DOHH2 (cell line): ENCODE measurements at regions not wholly inside any gene's neighbourhood (a gene's known extent, or its start where the extent isn't known, plus 50 kb on each side); places are given as distances from the start of the nearest gene placed in this dataset.

Experiments used
- H3F3A ChIP-seq: fragments of 200-600 bp; sonication (generic), shearing (Covaris generic); 2 replicates; pipeline ENCODE4 v1.6.0; 2016; ENCODE audit warnings: antibody characterized with exemption, mild to moderate bottlenecking; ENCODE audit not compliant: control insufficient read depth, insufficient read depth
- H3K27ac ChIP-seq: fragments of 200-600 bp; sonication (generic); 2 replicates; pipeline ENCODE4 v1.5.1; 2014; ENCODE audit warnings: low read depth, mild to moderate bottlenecking, low read length, moderate library complexity
- H3K27me3 ChIP-seq: fragments of 200-600 bp; sonication (generic); 2 replicates; pipeline ENCODE4 v1.6.1; 2014; ENCODE audit warnings: mild to moderate bottlenecking, low read length, mixed read lengths; ENCODE audit not compliant: control insufficient read depth
- H3K36me3 ChIP-seq: fragments of 200-600 bp; sonication (generic); 2 replicates; pipeline ENCODE4 v1.6.1; 2014; ENCODE audit warnings: mild to moderate bottlenecking, low read length, moderate library complexity, mixed read lengths; ENCODE audit not compliant: control insufficient read depth
- H3K4me1 ChIP-seq: fragments of 200-600 bp; sonication (generic); 2 replicates; pipeline ENCODE4 v1.6.1; 2014; ENCODE audit warnings: mild to moderate bottlenecking, low read length, mixed read lengths; ENCODE audit not compliant: control insufficient read depth
- H3K4me2 ChIP-seq: fragments of 200-600 bp; sonication (generic); 2 replicates; pipeline ENCODE4 v1.6.0; 2014; ENCODE audit warnings: mild to moderate bottlenecking, low read length, moderate library complexity
- H3K4me3 ChIP-seq: fragments of 200-600 bp; sonication (generic); 2 replicates; pipeline ENCODE4 v1.5.1; 2014; ENCODE audit warnings: mild to moderate bottlenecking, low read length, mixed read lengths
- H3K79me2 ChIP-seq: fragments of 200-600 bp; sonication (generic); 2 replicates; pipeline ENCODE4 v1.6.1; 2014; ENCODE audit warnings: mild to moderate bottlenecking, low read length, mixed read lengths; ENCODE audit not compliant: control insufficient read depth
- H3K9me2 ChIP-seq: fragments of 200-600 bp; sonication (generic); replicated peaks from 2 replicates; pipeline ENCODE4 v1.6.1; 2014; ENCODE audit warnings: mild to moderate bottlenecking, low read length, mixed read lengths; ENCODE audit not compliant: control insufficient read depth
- H3K9me3 ChIP-seq: fragments of 200-600 bp; sonication (generic); 2 replicates; pipeline ENCODE4 v1.6.1; 2014; ENCODE audit warnings: antibody characterized with exemption, low read length, mixed read lengths; ENCODE audit not compliant: control insufficient read depth, insufficient read depth
- H4K20me1 ChIP-seq: fragments of 200-600 bp; sonication (generic); 2 replicates; pipeline ENCODE4 v1.6.0; 2014; ENCODE audit warnings: low read depth, mild to moderate bottlenecking, antibody characterized with exemption, low read length, moderate library complexity; ENCODE audit not compliant: control insufficient read depth, insufficient read depth
- EZH2phosphoT487 ChIP-seq: fragments of 200-600 bp; sonication (generic); IDR thresholded peaks from 2 replicates; pipeline ENCODE4 v1.6.1; 2017; ENCODE audit warnings: borderline replicate concordance, mild to moderate bottlenecking, antibody characterized with exemption, low read length, moderate library complexity, mixed read lengths
- TF ChIP-seq, protein P1 (sequence below): fragments of 200-600 bp; sonication (generic); IDR thresholded peaks from one replicate; pipeline ENCODE4 v1.5.1; 2014; ENCODE audit warnings: antibody characterized with exemption, mild to moderate bottlenecking, low read depth, low read length; ENCODE audit not compliant: poor library complexity, severe bottlenecking

GRCh38 chr4:52250154-52250553 lies 199.1 kb downstream of the SPATA18 start:
- Histone ChIP-seq H3K36me3 (peaks cover 25% of the 10 kb centered on the region), H4K20me1 (no peaks in the 10 kb centered on the region), H3K79me2 (no peaks in the 10 kb centered on the region), H3K9me3 (peaks cover 38% of the 10 kb centered on the region), H3K27ac (peak overlapping the region; percentile 74), H3K27me3 (no peaks in the 10 kb centered on the region), H3K9me2 (no peaks in the 10 kb centered on the region), H3K4me2 (peak overlapping the region; percentile 58), H3K4me1 (peaks cover 65% of the 10 kb centered on the region), H3F3A (peaks cover 8% of the 10 kb centered on the region), H3K4me3 (peak overlapping the region; percentile 52)
- TF ChIP-seq, protein P1, sequence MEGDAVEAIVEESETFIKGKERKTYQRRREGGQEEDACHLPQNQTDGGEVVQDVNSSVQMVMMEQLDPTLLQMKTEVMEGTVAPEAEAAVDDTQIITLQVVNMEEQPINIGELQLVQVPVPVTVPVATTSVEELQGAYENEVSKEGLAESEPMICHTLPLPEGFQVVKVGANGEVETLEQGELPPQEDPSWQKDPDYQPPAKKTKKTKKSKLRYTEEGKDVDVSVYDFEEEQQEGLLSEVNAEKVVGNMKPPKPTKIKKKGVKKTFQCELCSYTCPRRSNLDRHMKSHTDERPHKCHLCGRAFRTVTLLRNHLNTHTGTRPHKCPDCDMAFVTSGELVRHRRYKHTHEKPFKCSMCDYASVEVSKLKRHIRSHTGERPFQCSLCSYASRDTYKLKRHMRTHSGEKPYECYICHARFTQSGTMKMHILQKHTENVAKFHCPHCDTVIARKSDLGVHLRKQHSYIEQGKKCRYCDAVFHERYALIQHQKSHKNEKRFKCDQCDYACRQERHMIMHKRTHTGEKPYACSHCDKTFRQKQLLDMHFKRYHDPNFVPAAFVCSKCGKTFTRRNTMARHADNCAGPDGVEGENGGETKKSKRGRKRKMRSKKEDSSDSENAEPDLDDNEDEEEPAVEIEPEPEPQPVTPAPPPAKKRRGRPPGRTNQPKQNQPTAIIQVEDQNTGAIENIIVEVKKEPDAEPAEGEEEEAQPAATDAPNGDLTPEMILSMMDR = no peak
- TF ChIP-seq EZH2phosphoT487 = no peak

GRCh38 chr4:52251864-52252263 lies 200.8 kb downstream of the SPATA18 start:
- H3K27me3 ChIP-seq = no peaks in the 10 kb centered on the region
- H3K27ac ChIP-seq = no peak overlapping the region
- H3K9me2 ChIP-seq = no peaks in the 10 kb centered on the region
- no peak overlapping the region for H3K4me2 ChIP-seq
- no peak overlapping the region for H3K4me3 ChIP-seq
- TF ChIP-seq, protein P1 = no peak
- peaks cover 25% of the 10 kb centered on the region for H3K36me3 ChIP-seq
- peaks cover 59% of the 10 kb centered on the region for H3K4me1 ChIP-seq
- H3K9me3 ChIP-seq = peaks cover 31% of the 10 kb centered on the region
- H3K79me2 ChIP-seq = no peaks in the 10 kb centered on the region
- peaks cover 3% of the 10 kb centered on the region for H3F3A ChIP-seq
- H4K20me1 ChIP-seq = no peaks in the 10 kb centered on the region

DNA sequence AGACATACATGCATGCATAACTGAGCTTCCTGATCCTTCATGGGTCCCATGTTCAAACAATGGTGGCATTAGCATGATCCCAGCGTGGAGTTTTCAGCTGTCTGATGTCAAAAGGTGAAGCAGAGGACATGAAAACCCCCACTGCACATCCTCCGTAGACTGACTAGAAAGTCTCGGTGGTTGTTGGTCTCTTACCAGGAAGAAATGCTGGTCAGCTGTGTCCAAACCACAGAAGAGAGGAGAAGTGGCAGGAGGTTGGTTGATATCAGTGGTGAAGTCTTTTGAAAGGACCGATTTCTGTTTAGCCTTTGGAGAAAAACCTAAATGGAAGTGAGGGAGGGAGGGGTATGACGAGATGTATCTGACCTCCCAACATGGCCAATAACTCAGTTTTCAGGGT lies 201.9 kb downstream of the SPATA18 start:
- Histone ChIP-seq H3K27ac (no peak overlapping the region), H3K4me2 (no peak overlapping the region), H4K20me1 (no peaks in the 10 kb centered on the region), H3K4me1 (peaks cover 58% of the 10 kb centered on the region), H3K27me3 (no peaks in the 10 kb centered on the region), H3K36me3 (peaks cover 23% of the 10 kb centered on the region), H3K4me3 (no peak overlapping the region), H3K9me2 (no peaks in the 10 kb centered on the region), H3K79me2 (no peaks in the 10 kb centered on the region), H3F3A (peaks cover 3% of the 10 kb centered on the region; the same call in 1 of the 2 replicates), H3K9me3 (peaks cover 31% of the 10 kb centered on the region)
- TF ChIP-seq EZH2phosphoT487 = no peak
- TF ChIP-seq, protein P1 = no peak

DNA sequence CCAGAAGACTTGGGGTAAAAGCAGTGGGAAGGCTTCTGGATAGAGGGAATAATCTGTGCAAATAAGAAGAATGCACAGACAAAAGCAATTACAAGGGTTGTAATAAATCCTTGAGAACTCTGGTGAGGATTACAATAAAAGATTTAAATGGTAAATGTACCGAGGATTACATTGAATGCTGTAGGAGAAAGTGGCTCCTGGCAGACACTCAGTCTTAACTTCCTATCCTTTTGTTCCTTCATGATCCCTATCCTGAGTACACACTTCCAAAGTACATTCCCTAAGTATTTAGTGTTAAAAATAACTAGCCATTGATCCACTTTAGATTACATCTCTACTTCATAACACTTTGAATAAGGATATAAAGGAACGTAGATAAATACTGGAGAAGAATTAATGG lies 205.4 kb downstream of the SPATA18 start:
- H3K9me3 ChIP-seq = peaks cover 20% of the 10 kb centered on the region
- H4K20me1 ChIP-seq = no peaks in the 10 kb centered on the region
- H3K4me2 ChIP-seq = no peak overlapping the region
- H3K9me2 ChIP-seq = no peaks in the 10 kb centered on the region
- H3K4me1 ChIP-seq = peaks cover 58% of the 10 kb centered on the region
- H3F3A ChIP-seq = peaks cover 18% of the 10 kb centered on the region
- H3K79me2 ChIP-seq = no peaks in the 10 kb centered on the region
- H3K27ac ChIP-seq = no peak overlapping the region
- TF ChIP-seq EZH2phosphoT487 = no peak
- TF ChIP-seq, protein P1 = no peak
- H3K4me3 ChIP-seq = no peak overlapping the region
- no peaks in the 10 kb centered on the region for H3K27me3 ChIP-seq
- H3K36me3 ChIP-seq = peaks cover 15% of the 10 kb centered on the region
